Hepatocyte (in vitro differentiated cells): ENCODE measurements at regions not wholly inside any gene's neighbourhood (a gene's known extent, or its start where the extent isn't known, plus 50 kb on each side); places are given as distances from the start of the nearest gene placed in this dataset.

ENCODE experiments used
- DNase-seq: peaks from one replicate; pipeline ENCODE4 v3.0.0-alpha.2; 2016; ENCODE audit warnings: low spot score
- H2AFZ ChIP-seq: fragments of 200-600 bp; sonication (generic); 2 replicates; pipeline ENCODE4 v1.6.0; 2016; ENCODE audit warnings: antibody characterized with exemption, mild to moderate bottlenecking
- H3K27ac ChIP-seq: fragments of 200-600 bp; sonication (generic); 2 replicates; pipeline ENCODE4 v1.5.1; 2016; ENCODE audit warnings: mild to moderate bottlenecking
- H3K27me3 ChIP-seq: fragments of 200-600 bp; sonication (generic); 2 replicates; pipeline ENCODE4 v1.6.1; 2016
- H3K36me3 ChIP-seq: fragments of 200-600 bp; sonication (generic); replicated peaks from 2 replicates; pipeline ENCODE4 v1.5.1; 2016; ENCODE audit warnings: low read depth; ENCODE audit not compliant: insufficient read depth
- H3K4me1 ChIP-seq: fragments of 200-600 bp; sonication (generic); 2 replicates; pipeline ENCODE4 v1.5.1; 2016; ENCODE audit warnings: mild to moderate bottlenecking, moderate library complexity; ENCODE audit not compliant: insufficient read depth
- H3K4me2 ChIP-seq: fragments of 200-600 bp; sonication (generic); 2 replicates; pipeline ENCODE4 v1.6.0; 2016
- H3K4me3 ChIP-seq: fragments of 200-600 bp; sonication (generic); 2 replicates; pipeline ENCODE4 v1.5.1; 2016; ENCODE audit warnings: mild to moderate bottlenecking
- H3K79me2 ChIP-seq: fragments of 200-600 bp; sonication (generic); 2 replicates; pipeline ENCODE4 v1.6.0; 2017; ENCODE audit warnings: mild to moderate bottlenecking
- H3K9me2 ChIP-seq: fragments of 200-600 bp; sonication (generic); replicated peaks from 2 replicates; pipeline ENCODE4 v1.6.0; 2017; ENCODE audit warnings: mild to moderate bottlenecking; ENCODE audit not compliant: insufficient read depth
- H3K9me3 ChIP-seq: fragments of 200-600 bp; sonication (generic); 2 replicates; pipeline ENCODE4 v1.5.1; 2016; ENCODE audit warnings: low read depth, mild to moderate bottlenecking
- H4K20me1 ChIP-seq: fragments of 200-600 bp; sonication (generic); 2 replicates; pipeline ENCODE4 v1.6.0; 2016; ENCODE audit warnings: mild to moderate bottlenecking; ENCODE audit not compliant: insufficient read depth, poor library complexity, severe bottlenecking
- EZH2 ChIP-seq: fragments of 200-600 bp; sonication (generic); IDR thresholded peaks from 2 replicates; pipeline ENCODE4 v1.6.1; 2016; ENCODE audit warnings: antibody characterized with exemption, mild to moderate bottlenecking, borderline replicate concordance
- EZH2phosphoT487 ChIP-seq: fragments of 200-600 bp; sonication (generic); IDR thresholded peaks from one replicate; pipeline ENCODE4 v1.6.1; 2018; ENCODE audit warnings: antibody characterized with exemption, mild to moderate bottlenecking, low read depth, moderate library complexity; ENCODE audit not compliant: unreplicated experiment, severe bottlenecking
- WGBS: methylation state at CpG from one replicate; pipeline ENCODE4 v1.1.6; 2016; ENCODE audit warnings: low lambda C conversion rate; ENCODE audit errors: missing lambda C conversion rate; 5-methylcytosine and 5-hydroxymethylcytosine counted together
- TF ChIP-seq, protein P1 (sequence below): fragments of 200-600 bp; sonication (generic); IDR thresholded peaks from 2 replicates; pipeline ENCODE4 v1.5.1; 2016; ENCODE audit warnings: antibody characterized with exemption, mild to moderate bottlenecking; ENCODE audit not compliant: poor library complexity

DNA sequence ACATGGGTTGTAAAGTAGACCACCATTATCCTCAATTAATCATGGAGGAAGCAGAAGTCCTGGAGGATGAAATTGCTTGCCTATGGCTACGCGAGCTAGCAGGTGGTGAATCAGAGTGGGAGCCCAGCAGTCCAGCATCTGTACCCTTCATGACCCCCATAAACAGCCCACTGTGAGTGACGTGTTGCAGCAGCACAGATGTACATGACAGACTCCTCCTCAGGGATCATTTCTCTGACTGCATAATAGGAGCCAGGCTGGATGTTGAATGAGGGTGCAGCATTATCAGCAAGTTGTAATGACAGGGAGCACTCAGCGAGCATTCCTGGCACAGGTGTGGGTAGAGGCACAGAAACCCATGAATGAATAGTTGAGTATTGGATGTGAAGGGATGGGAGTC, 339.3 kb downstream of the MYCN start:
- Histone ChIP-seq H3K9me3 (no peaks in the 10 kb centered on the region), H3K79me2 (no peaks in the 10 kb centered on the region), H2AFZ (no peak overlapping the region), H3K27ac (no peak overlapping the region), H4K20me1 (no peaks in the 10 kb centered on the region), H3K4me2 (no peak overlapping the region), H3K36me3 (no peaks in the 10 kb centered on the region), H3K4me1 (no peaks in the 10 kb centered on the region), H3K9me2 (no peaks in the 10 kb centered on the region), H3K4me3 (no peak overlapping the region), H3K27me3 (no peaks in the 10 kb centered on the region)
- 83% methylated on average over 4 of the region's 4 CpGs for WGBS
- TF ChIP-seq, protein P1, sequence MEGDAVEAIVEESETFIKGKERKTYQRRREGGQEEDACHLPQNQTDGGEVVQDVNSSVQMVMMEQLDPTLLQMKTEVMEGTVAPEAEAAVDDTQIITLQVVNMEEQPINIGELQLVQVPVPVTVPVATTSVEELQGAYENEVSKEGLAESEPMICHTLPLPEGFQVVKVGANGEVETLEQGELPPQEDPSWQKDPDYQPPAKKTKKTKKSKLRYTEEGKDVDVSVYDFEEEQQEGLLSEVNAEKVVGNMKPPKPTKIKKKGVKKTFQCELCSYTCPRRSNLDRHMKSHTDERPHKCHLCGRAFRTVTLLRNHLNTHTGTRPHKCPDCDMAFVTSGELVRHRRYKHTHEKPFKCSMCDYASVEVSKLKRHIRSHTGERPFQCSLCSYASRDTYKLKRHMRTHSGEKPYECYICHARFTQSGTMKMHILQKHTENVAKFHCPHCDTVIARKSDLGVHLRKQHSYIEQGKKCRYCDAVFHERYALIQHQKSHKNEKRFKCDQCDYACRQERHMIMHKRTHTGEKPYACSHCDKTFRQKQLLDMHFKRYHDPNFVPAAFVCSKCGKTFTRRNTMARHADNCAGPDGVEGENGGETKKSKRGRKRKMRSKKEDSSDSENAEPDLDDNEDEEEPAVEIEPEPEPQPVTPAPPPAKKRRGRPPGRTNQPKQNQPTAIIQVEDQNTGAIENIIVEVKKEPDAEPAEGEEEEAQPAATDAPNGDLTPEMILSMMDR = no peak
- no peak for TF ChIP-seq EZH2
- TF ChIP-seq EZH2phosphoT487 = no peak
- DNase-seq = no peak

DNA sequence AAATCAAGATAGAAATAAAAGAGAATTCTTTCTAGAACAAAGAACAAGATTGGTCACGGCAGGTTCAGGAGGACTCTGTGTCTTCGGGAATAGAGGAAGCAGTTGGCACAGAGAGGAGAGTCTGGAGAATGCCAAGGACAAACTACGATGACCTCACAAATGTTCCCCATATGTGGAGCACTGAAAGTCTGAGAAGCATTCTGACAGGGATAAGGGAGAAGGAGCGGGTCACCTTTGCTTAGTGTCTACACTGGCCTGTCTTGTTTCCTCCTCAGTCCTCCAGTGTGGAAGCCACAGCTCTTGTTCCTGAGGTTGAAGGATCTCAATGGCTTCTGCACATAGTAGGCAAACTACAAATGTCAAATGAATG, 338.8 kb downstream of the MYCN start:
- Histone ChIP-seq H3K9me3 (no peaks in the 10 kb centered on the region), H3K4me2 (no peak overlapping the region), H3K27ac (no peak overlapping the region), H3K27me3 (no peaks in the 10 kb centered on the region), H2AFZ (no peak overlapping the region), H3K36me3 (no peaks in the 10 kb centered on the region), H3K4me3 (no peak overlapping the region), H3K79me2 (no peaks in the 10 kb centered on the region), H3K9me2 (no peaks in the 10 kb centered on the region), H4K20me1 (no peaks in the 10 kb centered on the region), H3K4me1 (no peaks in the 10 kb centered on the region)
- DNase-seq = no peak
- TF ChIP-seq, protein P1 = no peak
- TF ChIP-seq EZH2 (no peak), EZH2phosphoT487 (no peak)
- WGBS = 99% methylated on average over 4 of the region's 4 CpGs

- H3K36me3 ChIP-seq = no peaks in the 10 kb centered on the region
- no peaks in the 10 kb centered on the region for H3K27me3 ChIP-seq
- no peaks in the 10 kb centered on the region for H3K79me2 ChIP-seq
- no peak overlapping the region for H3K4me3 ChIP-seq
- no peak overlapping the region for H2AFZ ChIP-seq
- TF ChIP-seq EZH2phosphoT487 (no peak), EZH2 (no peak)
- TF ChIP-seq, protein P1 = no peak
- DNase-seq = no peak
- H3K4me1 ChIP-seq = no peaks in the 10 kb centered on the region
- H3K9me2 ChIP-seq = no peaks in the 10 kb centered on the region
- no peak overlapping the region for H3K27ac ChIP-seq
- no peaks in the 10 kb centered on the region for H3K9me3 ChIP-seq
- no peak overlapping the region for H3K4me2 ChIP-seq
- H4K20me1 ChIP-seq = no peaks in the 10 kb centered on the region
- 86% methylated on average over 8 of the region's 8 CpGs for WGBS
These were observed 338.3 kb downstream of the MYCN start for GRCh38 chr2:16278421-16279200.
